ENCODE measurements at regions not wholly inside any gene's neighbourhood (a gene's known extent, or its start where the extent isn't known, plus 50 kb on each side); places are given as distances from the start of the nearest gene placed in this dataset.

DNA sequence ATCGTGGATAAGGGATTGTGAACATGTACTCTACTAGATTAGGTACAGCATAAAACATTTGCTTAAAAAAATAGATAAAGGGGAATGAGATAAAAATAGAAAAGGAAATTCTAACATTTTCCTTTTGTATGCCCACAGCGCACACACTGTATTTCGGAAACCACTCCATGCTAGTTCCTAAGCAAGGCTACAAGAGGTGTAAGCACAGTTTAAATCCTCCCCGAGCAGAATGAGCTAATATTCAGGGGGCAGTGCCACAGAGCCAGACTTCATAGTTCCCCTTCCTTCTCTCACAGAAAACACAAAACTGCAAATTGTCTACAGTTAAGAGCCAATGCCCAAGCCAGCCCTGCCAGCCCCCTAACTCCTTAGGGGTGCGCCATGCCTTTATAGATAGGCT lies 159.4 kb downstream of the ZNF281 start:
- DNase-seq (ENCODE audit: low spot score) = no peak

DNA sequence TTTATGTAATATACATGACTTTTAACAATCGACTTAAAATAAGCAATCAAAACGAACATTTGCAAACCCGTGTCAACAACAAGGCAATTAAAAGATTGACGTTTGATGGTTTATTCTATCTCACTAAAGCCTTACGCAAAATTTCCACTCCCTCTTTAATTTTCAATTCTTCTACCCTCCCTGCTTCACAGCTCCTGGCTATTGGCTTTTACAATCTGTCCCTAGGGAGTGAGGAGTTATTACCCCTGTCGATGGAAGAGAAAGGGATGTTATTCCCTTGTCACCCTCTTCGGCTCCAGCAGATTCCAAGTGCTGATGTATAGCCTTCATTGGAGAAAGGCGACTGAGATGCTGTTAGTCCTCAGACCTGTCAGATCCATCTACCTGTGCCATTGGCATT lies 161.3 kb downstream of the ZNF281 start:
- no peak for DNase-seq (ENCODE audit: low spot score)

DNA sequence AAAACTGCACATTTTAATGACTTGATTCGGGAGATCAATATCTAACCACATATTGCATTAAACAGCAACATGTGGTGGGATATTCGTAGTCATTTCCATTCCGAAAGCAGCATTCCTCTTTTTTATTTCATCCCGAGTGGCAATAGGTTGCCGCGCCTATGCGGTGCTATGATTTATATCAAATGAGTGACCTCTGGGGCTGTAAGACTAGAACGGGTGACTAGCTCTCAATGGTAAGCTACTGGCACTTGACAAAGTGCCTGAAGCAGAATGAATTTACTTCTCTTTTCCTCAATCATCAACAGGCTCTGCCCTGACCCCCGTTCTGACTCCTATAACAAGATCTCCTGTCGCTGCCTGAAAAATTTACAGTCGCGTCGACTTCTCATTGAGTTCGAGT lies 162.3 kb downstream of the ZNF281 start:
- DNase-seq (ENCODE audit: low spot score) = no peak

DNA sequence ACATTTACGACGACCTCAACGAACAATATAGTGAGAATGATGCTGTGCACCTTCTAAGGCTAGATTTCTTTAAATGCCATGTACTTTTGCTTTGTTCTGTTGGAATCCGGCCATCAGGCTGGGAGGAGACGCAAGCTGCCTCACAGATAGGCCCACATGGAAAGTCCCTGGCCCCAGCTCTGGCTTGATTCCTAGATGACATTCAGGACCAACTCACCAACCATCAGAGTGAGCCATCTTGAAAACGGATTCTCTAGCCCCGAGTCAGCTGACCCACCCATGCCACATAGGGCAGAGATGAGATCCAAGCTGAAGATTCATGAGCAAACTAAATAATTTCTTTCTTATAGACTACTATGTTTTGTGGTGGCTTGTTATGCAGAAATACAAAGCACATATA lies 164.4 kb downstream of the ZNF281 start:
- DNase-seq (ENCODE audit: low spot score) = no peak

DNA sequence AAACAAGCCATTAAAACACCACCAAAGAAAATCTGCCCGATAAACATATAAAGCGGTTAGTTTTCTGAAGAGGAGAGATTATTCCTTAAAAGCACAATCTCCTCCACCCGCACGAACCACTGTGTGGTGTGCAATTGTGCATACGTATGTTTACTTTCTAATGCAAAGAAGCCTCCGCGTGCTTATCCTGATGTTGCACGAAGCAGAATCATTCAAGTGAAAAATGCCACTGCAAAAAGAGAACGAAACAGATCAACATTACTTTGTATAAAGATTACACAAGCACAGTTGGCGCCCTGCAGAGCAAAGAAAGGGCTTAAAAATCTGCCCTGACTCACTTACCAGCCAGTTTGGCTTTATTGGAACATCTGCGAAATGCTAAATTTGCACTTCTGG lies 166.8 kb downstream of the ZNF281 start:
- DNase-seq (ENCODE audit: low spot score) = no peak

DNA sequence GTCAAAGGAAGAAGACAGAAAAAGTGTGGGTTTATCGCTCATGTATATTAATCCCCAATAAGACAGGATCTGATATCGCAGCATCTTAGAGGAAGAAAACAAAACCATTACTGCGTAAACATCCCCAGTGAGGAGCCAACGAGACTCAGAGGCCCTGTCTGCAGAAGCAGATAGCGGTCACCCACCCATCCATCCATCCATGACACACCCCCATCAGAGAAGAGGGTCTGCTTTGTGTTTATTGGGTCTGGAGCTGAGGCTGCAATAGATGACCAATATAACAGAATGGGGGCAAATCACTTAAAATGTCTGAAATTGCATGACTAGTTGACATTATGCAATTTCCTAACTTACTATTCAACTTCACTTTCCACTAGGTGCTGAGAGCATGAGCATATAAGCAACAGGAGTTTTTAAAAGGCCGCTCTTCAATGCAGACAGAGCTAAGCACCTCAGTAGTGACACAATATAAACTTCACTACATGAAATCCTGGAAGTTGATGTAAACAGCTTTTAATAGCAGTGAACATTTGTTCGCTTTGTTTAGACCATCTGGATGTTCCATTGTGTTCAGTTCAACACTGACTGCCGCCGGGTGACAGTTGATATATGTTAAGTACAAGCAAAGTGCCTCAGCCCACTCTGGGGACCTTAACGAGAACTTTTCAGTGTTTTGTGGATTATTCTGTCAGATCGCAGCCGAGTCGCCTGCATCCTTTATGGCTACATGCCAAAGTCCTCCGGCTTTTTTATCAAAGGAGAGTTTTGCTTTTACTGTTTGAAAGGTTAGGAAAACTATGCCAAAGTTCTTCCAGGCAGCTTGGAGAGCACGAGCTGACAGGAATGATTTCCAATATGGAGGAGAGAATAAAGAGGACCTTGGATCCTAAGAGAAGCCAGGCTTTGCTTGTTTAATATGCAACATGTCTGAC lies 167.5 kb downstream of the ZNF281 start:
- no peak for DNase-seq (ENCODE audit: low spot score)

DNA sequence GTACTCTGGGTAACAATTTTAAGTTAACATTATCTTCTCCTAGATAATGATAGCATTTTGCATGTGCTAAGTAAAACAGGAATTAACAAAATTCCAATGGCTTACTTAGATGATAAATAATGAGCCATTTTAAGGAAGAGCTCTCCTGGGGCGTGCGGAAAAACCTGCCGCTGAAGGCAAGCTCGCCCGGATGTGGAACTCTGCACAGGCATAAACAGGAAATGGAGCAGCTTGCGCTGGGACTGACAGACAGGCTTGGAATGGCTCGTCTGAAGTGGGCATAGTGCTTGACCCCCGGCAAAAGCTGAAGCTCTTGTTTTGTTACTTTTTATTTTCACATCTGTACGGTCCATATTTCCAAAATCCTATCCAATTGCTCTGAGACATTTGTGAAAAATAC lies 169.2 kb downstream of the ZNF281 start:
- DNase-seq (ENCODE audit: low spot score) = no peak

DNA sequence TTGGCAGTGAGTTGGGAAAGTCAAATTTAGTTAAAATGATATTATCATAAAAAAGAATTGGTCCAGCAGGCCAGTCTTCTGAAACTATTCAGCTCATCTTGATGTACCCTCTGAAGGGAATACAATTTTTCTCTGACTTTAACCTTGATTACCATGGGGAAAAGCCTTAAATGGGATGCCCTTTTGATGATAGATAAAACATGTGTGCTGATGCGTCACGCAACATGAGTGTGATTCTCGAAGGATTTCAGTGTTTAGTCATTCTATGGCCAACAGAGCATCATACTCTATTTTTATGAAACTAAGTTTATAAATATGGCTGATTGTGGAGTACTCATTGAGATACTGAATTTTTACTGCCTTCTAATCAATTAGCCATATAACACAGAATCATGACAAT lies 171.5 kb downstream of the ZNF281 start:
- DNase-seq (ENCODE audit: low spot score) = no peak

DNA sequence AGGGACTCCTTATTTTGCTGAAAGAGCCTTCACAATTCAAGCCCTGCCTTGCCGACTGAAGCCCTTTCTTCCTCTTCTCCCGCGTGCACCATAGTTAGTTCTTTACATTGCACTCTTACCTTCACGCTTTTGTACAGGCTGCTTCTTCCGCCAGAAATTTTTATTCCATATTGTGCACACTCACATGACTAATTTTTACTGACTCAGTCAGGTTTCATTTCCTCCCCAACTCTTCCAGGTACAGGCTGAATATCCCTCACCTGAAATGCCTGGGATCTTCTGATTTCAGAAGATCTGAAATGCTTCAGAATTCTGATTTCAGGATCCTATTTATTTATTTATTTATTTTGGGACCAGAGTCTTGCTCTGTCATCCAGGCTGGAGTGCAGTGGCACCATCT lies 172.8 kb downstream of the ZNF281 start:
- DNase-seq (ENCODE audit: low spot score) = no peak

DNA sequence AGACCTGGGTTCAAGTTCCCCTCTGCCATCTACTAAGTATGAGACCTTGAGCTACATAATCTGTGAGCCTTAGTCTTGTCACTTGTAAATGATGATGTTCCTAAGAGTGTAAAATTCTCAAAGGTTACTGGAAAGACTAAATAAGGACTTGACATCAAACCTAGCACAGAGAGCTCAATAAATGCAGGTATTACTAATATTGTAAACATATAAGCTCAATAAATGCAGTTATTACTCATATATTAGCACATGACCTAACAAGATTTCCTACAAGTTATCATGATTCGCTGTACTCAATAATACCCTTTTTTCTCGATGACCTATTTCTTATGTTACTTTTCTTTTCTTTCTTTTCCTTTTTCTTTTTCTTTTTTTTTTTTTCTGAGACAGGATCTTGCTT lies 174.9 kb downstream of the ZNF281 start:
- no peak for DNase-seq (ENCODE audit: low spot score)

DNA sequence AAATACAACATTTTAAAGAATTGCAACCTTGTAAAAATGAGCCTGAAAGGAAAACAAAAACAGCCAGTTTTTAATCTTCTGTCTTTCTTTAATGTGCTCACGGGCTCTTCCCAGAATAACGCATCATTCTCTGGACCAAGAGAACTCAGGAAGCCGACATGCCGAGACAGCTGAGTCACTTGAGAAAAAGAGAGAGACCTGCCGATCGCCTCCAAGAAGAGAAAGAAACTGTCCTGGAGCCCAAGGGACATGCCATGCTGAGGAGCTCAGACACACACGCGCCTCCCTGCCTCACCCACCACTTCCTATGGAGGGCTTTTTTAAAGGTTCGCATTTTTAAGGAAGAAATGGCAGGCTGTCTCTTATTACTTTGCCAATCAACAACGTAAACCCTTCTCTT lies 176.4 kb downstream of the ZNF281 start:
- DNase-seq (ENCODE audit: low spot score) = no peak

DNA sequence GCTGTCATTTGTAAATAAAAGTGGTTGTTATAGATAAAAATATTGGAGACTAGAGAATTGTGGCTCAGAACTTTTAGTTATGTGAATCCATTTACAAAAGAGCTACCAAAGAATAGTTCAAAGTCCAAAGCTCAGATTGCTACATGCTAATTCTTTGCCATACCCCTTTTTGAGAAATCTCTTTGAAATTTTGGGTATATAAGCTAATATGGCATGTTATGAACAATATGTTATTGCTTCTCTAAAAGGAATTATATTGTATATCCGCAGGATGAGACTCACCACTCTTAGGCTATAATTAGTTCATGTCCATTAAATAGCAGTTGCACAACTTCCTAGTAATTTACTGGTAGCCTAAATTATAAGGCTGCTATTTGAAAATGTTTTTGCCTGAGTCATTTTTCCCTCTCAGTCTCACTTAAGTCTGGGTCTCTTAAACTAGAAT lies 178.0 kb downstream of the ZNF281 start:
- no peak for DNase-seq (ENCODE audit: low spot score)

DNA sequence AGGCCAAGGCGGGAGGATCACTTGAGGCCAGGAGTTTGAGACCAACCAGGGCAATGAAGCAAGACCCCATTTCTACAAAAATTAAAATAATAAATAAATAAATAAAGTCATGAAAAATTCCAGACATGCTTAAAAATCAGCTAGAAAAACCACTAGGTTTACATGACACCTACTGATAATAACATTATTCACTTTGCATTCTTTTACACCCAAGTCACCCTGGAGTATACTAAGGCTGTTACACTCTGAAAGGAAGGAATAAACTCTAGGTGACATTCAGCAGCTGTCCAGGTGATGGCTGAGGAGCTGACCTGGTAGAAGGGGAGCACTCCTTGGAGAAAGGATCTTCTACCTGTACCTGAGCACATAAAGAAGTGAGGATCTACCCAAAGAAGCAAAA lies 179.2 kb downstream of the ZNF281 start:
- no peak for DNase-seq (ENCODE audit: low spot score)

DNA sequence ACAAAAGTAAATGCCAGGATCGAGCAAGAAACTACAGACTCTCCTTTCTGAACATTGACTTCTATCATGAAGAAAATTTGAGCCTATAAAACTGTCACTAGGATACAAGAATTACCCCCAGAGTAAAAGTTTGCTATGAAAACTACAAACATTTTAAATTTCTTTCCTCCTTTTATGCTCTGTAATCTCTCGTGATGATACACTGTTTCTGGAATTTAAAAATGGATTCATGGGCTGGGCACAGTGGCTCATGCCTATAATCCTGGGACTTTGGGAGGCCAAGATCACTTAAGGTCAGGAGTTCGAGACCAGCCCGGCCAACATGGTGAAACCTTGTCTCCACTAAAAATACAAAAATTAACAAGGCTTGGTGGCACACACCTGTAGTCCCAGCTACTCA lies 181.3 kb downstream of the ZNF281 start:
- DNase-seq (ENCODE audit: low spot score) = no peak

DNA sequence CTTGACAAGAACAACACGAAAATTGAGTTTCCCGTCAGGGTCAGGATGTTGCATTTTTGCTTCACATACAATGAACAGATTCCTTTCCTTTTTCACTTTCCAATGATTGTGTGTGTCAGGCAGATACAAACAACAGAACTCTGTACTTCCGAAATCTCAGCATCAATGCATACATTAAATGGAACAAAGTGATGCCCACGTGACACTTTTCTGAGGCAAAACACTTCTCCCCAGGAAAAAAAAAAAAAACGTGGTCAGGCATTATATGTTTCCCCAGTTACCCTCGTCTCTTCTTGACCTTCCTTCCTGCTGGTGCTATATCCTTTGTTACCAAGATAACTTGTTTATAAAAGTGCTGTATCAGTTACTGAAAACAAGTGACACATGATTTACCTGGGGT lies 181.8 kb downstream of the ZNF281 start:
- DNase-seq (ENCODE audit: low spot score) = no peak
